Inferior parietal cortex (tissue), 1 donor: ENCODE measurements at regions not wholly inside any gene's neighbourhood (a gene's known extent, or its start where the extent isn't known, plus 50 kb on each side); places are given as distances from the start of the nearest gene placed in this dataset.
"Not testable (repeated sequence)": the region's sequence is repeated elsewhere in the genome, so short reads cannot be mapped to it uniquely, and the experiment has no call there.

ENCODE experiments used
- DNase-seq: peaks from one replicate; pipeline ENCODE4 v3.0.0-alpha.2; 2016; ENCODE audit errors: extremely low spot score

- no peak for DNase-seq
These were observed 835.2 kb upstream of the ID2 start for GRCh38 chr2:7846607-7847006.

DNA sequence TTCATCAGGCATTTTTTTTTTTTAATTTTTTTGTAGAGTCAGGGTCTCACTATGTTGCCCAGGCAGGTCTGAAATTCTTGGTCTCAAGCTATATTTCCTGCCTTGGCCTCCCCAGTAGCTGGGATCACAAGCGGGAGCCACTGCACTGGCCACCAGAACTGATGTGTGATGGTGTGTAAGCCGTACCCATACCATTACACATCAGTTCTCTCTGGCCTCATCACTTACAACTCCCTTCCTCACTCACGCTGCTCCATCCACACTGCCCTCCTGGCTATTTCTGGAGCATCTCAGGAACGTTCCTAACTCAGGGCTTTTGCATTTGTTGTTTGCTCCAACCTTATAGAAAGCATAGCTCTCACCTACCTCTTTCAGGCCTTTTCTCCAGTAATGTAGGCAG is 834.5 kb upstream of the ID2 start:
- no peak for DNase-seq

- no peak for DNase-seq
These were observed 832.8 kb upstream of the ID2 start for GRCh38 chr2:7849027-7849426.

DNA sequence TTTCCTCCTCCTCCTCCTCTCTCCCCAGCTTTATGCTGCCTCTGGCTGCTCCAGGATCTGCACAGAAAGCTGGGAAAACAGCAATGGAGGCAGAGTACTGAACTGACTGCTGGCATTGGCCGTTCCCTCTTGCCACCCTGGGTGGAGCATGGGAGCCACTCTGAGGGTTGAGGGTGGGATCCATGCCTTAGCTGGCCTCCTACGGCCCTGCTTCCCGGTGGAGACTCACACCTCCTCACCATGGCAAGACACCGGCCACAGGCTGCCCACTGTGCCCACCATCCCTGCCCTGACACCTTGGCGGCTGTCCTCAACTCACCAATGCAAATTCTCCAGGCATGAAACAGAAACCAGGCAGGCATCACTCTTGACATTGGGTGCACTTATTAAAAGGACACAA is 832.3 kb upstream of the ID2 start:
- DNase-seq = no peak

GRCh38 chr2:7852546-7852945 is 829.3 kb upstream of the ID2 start:
- DNase-seq = no peak

- no peak for DNase-seq
These were observed 824.0 kb upstream of the ID2 start for GRCh38 chr2:7857904-7858303.

DNA sequence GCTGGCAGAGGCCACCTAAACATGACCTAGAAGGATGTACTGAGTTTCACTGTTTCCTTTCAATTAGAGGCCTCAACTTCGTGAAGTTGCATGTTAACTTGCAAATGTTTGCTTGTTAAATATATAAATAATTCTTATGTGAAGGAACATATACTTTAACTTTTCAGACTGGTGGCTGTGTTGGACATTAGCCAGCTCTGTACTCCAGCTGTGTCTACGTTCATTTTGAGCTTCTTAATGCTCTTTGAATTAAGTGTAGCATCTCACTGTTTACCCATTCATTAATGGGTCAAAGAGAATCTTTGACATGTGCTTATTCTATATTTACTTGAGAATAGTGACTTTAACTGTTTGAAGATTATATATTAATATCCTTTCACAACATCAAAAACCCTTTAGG is 823.2 kb upstream of the ID2 start:
- no peak for DNase-seq

GRCh38 chr2:7860693-7861092 is 821.2 kb upstream of the ID2 start:
- no peak for DNase-seq

- no peak for DNase-seq
These were observed 819.8 kb upstream of the ID2 start for GRCh38 chr2:7861910-7862702.

GRCh38 chr2:7866104-7866503 is 815.8 kb upstream of the ID2 start:
- no peak for DNase-seq

DNA sequence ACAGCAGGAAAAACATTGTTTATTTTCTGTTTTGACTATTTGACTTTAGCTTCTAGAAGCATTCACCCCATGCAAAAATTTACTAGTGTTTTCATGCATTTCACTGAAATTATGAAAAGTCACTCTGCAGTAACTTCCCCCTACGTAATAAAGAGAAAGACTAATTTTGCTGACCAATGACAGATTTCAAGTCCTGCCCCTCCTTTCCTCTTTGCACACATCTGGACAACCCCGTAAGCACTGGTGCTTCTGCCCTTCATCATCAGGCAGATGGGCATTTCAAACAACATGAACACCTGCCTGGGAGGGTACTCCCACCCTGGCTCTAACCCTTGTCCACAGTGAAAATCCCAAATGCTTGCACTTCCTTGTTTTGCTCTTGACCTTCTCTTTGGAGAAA is 815.0 kb upstream of the ID2 start:
- no peak for DNase-seq

DNA sequence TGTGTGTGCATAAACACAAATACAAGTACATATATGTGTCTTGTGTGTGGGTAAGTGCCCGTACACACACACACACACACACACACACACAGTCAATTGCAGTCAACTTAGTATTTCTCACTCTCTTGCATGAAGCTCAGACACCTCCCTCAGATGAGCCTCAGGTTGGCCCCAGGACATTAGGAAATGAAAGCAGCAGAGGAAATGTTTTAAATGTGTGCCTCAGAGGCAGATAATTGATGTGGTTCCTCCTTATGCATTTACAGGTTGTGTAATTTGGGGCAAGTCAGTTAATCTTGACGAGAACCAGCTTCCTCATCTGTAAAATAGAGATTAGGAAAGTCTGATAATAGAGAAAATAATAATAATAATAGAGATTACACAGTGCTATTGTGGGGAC is 814.0 kb upstream of the ID2 start:
- no peak for DNase-seq

DNA sequence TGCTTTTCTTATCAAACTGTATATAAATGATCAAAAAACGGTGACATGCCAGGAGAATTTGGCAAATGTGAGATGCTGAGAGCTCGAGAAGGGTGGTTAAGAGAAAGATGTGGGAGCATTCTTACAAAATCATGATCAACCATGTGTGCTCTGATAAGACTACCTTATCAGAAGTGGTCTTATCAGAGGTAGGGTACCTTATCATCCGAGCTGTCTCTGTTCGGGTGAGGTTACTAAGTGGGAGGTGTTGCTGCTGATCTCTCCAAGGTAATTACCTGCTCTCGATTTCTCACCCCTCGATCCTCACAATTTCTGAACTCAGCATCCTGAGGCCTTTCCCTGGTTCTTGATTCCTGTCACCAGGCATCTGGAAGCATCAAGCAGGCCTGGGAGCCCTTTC is 813.0 kb upstream of the ID2 start:
- no peak for DNase-seq

DNA sequence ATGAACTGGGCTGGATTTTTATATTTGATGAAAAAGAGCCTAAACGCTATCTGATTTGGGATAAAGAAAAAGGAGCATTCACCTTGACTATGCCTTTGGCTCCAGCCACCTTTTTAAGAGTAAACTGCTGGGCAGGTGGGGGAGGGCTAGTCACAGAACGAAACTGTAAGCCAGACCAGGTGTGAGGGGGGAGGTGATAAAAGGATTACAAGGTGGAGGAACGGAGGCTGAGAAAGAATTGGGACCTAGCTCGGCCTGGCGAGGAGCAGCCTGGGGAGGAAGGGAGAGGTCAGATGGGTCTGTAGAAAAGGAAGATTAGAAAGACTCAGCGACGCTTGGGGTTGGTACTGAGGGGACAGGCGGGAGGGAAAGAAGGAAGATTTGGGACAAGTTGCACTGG is 805.4 kb upstream of the ID2 start:
- not testable (repeated sequence) for DNase-seq

GRCh38 chr2:7878266-7878665 is 803.6 kb upstream of the ID2 start:
- not testable (repeated sequence) for DNase-seq

GRCh38 chr2:7878786-7879482 is 802.9 kb upstream of the ID2 start:
- no peak for DNase-seq

- no peak for DNase-seq
These were observed 802.4 kb upstream of the ID2 start for GRCh38 chr2:7879483-7879835.

GRCh38 chr2:7880126-7880525 is 801.7 kb upstream of the ID2 start:
- DNase-seq = no peak

- DNase-seq = no peak
These were observed 801.3 kb upstream of the ID2 start for GRCh38 chr2:7880566-7880965.

DNA sequence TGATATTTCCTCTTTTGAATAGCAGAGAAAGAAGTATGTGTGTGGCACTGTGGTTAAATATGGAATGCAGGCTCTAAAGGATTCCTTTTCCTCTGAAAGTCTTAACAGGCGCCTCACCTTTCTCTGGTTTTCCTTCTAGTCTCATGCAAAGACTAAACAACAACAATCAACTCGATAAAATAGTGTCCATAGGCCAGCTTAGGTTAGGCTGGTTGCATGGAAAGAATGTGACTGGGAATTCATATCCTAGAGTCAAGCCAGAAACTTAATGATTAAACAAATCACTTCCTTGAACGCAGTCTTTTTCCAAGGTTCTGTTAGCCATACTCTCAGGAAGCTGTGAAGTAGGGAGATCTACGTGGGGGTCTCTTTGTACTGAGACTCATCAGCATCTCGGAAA is 800.8 kb upstream of the ID2 start:
- no peak for DNase-seq

GRCh38 chr2:7881466-7881865 is 800.4 kb upstream of the ID2 start:
- no peak for DNase-seq

GRCh38 chr2:7882296-7882695 is 799.6 kb upstream of the ID2 start:
- DNase-seq = no peak

DNA sequence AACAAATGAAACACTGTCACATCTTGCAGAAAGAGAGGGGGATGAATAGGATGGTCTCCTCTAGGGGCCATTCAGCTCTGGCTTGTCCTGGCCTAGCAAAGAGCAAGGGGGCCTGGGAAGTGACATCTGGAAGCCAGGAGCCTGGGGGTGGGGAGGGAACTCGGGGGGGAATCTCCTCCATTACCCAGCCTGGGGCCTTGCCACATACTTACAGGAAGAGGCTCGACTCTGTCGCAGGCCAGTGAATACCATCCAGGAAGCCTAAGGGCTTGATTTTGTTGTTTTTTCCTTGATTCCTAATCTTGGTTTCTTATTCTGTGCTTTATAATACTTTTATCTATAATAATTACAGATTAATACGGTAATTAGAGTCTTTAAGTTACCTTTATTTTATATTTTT is 797.5 kb upstream of the ID2 start:
- no peak for DNase-seq

DNA sequence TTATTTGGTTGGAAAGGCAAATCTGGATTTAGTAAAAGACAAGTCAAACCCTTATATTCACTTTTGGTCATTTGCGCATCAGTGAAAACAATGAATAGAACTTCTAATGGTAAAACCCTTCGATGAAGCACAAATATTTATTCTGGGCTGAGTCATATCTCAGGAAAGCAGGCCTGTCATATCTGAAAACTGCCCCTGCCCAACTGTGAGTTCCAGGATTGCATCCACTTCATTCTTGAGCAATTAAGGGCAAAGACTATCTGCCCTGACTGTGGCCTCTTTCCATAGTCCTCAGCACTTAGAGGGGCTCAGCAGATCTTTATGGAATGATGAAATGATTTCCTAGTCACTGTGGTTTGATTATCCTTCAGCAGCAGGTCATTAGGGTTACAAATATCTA is 795.2 kb upstream of the ID2 start:
- DNase-seq = no peak
